ENCODE measurements at regions not wholly inside any gene's neighbourhood (a gene's known extent, or its start where the extent isn't known, plus 50 kb on each side); places are given as distances from the start of the nearest gene placed in this dataset.

GRCh38 chr7:35399840-35400239, 145.9 kb upstream of the TBX20 start:
- TF ChIP-seq CTCF (IDR thresholded peaks at IDR 0.05) (no peak), EZH2phosphoT487 (IDR thresholded peaks at IDR 0.05) (no peak), EZH2 (IDR thresholded peaks at IDR 0.05) (no peak)

Data from neural progenitor cell (in vitro differentiated cells).